ENCODE measurements at regions not wholly inside any gene's neighbourhood (a gene's known extent, or its start where the extent isn't known, plus 50 kb on each side); places are given as distances from the start of the nearest gene placed in this dataset.
A peak's percentile ranks its signal among the peaks of the same experiment; 100 is the strongest.
"Not testable (repeated sequence)": the region's sequence is repeated elsewhere in the genome, so short reads cannot be mapped to it uniquely, and the experiment has no call there.

GRCh38 chr4:95761426-95761825 lies 78.5 kb upstream of the PDHA2 start:
- ChIA-PET POLR2A (no interaction called here), RAD21 (ENCODE audit: low non-redundant PET in 1 of 2, low total read pairs in 2 of 2, uncharacterized antibody in 2 of 2, unreplicated experiment in 2 of 2) (no interaction called here), CTCF (no interaction called here)
- H4K20me1 ChIP-seq (ENCODE audit: insufficient read depth), result no peaks in the 10 kb centered on the region
- H3K9me3 ChIP-seq (ENCODE audit: control insufficient read depth in 1 of 2, insufficient read depth in 1 of 2, low read depth in 1 of 2, low read length in 2 of 2), result no peaks in the 10 kb centered on the region
- no peaks in the 10 kb centered on the region for H3K9me2 ChIP-seq (ENCODE audit: insufficient read depth)
- H3K4me2 ChIP-seq (ENCODE audit: low read length), result no peak overlapping the region
- peak; percentile 1 for DNase-seq (ENCODE audit: low read depth, low spot score)
- H2AFZ ChIP-seq (ENCODE audit: low read depth, low read length, poor library complexity, severe bottlenecking), result no peak overlapping the region
- TF ChIP-seq, protein P1, sequence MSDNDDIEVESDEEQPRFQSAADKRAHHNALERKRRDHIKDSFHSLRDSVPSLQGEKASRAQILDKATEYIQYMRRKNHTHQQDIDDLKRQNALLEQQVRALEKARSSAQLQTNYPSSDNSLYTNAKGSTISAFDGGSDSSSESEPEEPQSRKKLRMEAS (IDR thresholded peaks at IDR 0.05), result no peak
- TF ChIP-seq POLR2A (IDR thresholded peaks at IDR 0.05; ENCODE audit: borderline replicate concordance, extremely low read depth, insufficient read depth, insufficient read length) (no peak), CEBPB (IDR thresholded peaks at IDR 0.05; ENCODE audit: low read depth) (no peak), EZH2 (IDR thresholded peaks at IDR 0.05) (no peak), ZFX (IDR thresholded peaks at IDR 0.05) (no peak), EZH2phosphoT487 (IDR thresholded peaks at IDR 0.05; ENCODE audit: borderline replicate concordance) (no peak), YY1 (IDR thresholded peaks at IDR 0.05; ENCODE audit: extremely low read depth, insufficient replicate concordance, low read depth, low read length) (no peak), CBX3 (IDR thresholded peaks at IDR 0.05; ENCODE audit: low read depth) (no peak)
- peaks cover 0 to 5% of the 10 kb centered on the region in 2 experiments; a peak in 1 of 4 replicates for H3K4me1 ChIP-seq (ENCODE audit: control insufficient read depth in 1 of 2, insufficient read depth in 2 of 2, low read length in 2 of 2)
- no peak overlapping the region for H3K9ac ChIP-seq (ENCODE audit: low read length)
- intact Hi-C loops (cut with micrococcal nuclease), result no loop called here
- BruUV-seq (replicated peaks), result no TSS peak
- H3K79me2 ChIP-seq (ENCODE audit: insufficient read depth, low read length), result no peaks in the 10 kb centered on the region
- no peak overlapping the region for H3K27ac ChIP-seq (ENCODE audit: low read depth, low read length)
- no peaks in the 10 kb centered on the region for H3K27me3 ChIP-seq (ENCODE audit: insufficient read depth, low read length)
- no peak for ATAC-seq
- H3K4me3 ChIP-seq (replicated peaks in 1 of 2; ENCODE audit: low read depth in 1 of 2, low read length in 2 of 2), result no peak overlapping the region
- no peaks in the 10 kb centered on the region for H3K36me3 ChIP-seq (ENCODE audit: control insufficient read depth in 1 of 2, insufficient read depth in 2 of 2, low read length in 2 of 2)

DNA sequence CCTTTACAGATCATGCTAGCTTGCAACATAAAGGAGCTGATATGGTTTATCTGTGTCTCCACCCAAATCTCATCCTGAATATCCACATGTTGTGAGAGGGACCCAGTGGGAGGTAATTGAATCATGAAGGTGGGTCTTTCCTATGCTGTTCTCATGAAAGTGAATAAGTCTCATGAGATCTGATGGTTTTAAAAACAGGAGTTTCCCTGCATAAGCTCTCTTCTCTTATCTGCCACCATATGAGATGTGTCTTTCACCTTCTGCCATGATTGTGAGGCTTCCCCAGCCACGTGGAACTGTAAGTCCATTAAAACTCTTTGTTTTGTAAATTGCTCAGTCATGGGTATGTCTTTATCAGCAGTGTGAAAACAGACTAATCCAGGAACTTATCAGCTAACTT lies 79.2 kb upstream of the PDHA2 start:
- H3K4me2 ChIP-seq (ENCODE audit: low read length); intact Hi-C loops (cut with micrococcal nuclease); H3K36me3 ChIP-seq (ENCODE audit: control insufficient read depth in 1 of 2, insufficient read depth in 2 of 2, low read length in 2 of 2); RAD21 ChIA-PET (ENCODE audit: low non-redundant PET in 1 of 2, low total read pairs in 2 of 2, uncharacterized antibody in 2 of 2, unreplicated experiment in 2 of 2); H2AFZ ChIP-seq (ENCODE audit: low read depth, low read length, poor library complexity, severe bottlenecking); H3K27me3 ChIP-seq (ENCODE audit: insufficient read depth, low read length); BruUV-seq (replicated peaks); DNase-seq (ENCODE audit: low read depth, low spot score); CTCF ChIA-PET; H3K9me2 ChIP-seq (ENCODE audit: insufficient read depth); H3K4me1 ChIP-seq (ENCODE audit: control insufficient read depth in 1 of 2, insufficient read depth in 2 of 2, low read length in 2 of 2); H3K9ac ChIP-seq (ENCODE audit: low read length); H3K9me3 ChIP-seq (ENCODE audit: control insufficient read depth in 1 of 2, insufficient read depth in 1 of 2, low read depth in 1 of 2, low read length in 2 of 2); H3K27ac ChIP-seq (ENCODE audit: low read depth, low read length); ATAC-seq; POLR2A ChIA-PET; H3K79me2 ChIP-seq (ENCODE audit: insufficient read depth, low read length); H4K20me1 ChIP-seq (ENCODE audit: insufficient read depth); H3K4me3 ChIP-seq (replicated peaks in 1 of 2; ENCODE audit: low read depth in 1 of 2, low read length in 2 of 2): not testable (repeated sequence)
